ENCODE measurements at regions not wholly inside any gene's neighbourhood (a gene's known extent, or its start where the extent isn't known, plus 50 kb on each side); places are given as distances from the start of the nearest gene placed in this dataset.

- no peak for DNase-seq (ENCODE audit: low spot score)
- 79% methylated on average over 5 of the region's 5 CpGs for WGBS
- H3K9ac ChIP-seq (ENCODE audit: low read depth in 1 of 2, low read length in 2 of 2), result no peak overlapping the region
- no peaks in the 10 kb centered on the region for H3K4me1 ChIP-seq (ENCODE audit: control insufficient read depth in 4 of 4, insufficient read depth in 4 of 4, low read length in 3 of 4)
- no peak overlapping the region for H3K4me3 ChIP-seq (ENCODE audit: low read depth in 1 of 3, low read length in 3 of 3)
- H3K27me3 ChIP-seq (ENCODE audit: control insufficient read depth in 4 of 4, insufficient read depth in 4 of 4, low read length in 3 of 4), result no peaks in the 10 kb centered on the region
- H3K9me3 ChIP-seq (ENCODE audit: control insufficient read depth in 4 of 4, low read length in 3 of 4), result no peaks in the 10 kb centered on the region
- TF ChIP-seq EGR1 (IDR thresholded peaks at IDR 0.05; ENCODE audit: low read depth in 2 of 2), result no peak
- no peak for TF ChIP-seq HNF4G (IDR thresholded peaks at IDR 0.05)
- TF ChIP-seq SP1 (IDR thresholded peaks at IDR 0.05), result no peak
- no peak for TF ChIP-seq RXRA (IDR thresholded peaks at IDR 0.05)
- no peak for TF ChIP-seq HNF4A (conservative IDR thresholded peaks at IDR 0.05)
- TF ChIP-seq ATF3 (IDR thresholded peaks at IDR 0.05), result no peak
- no peak for TF ChIP-seq CTCF (IDR thresholded peaks at IDR 0.05; ENCODE audit: low read depth, low read length, missing input control)
- no peak for TF ChIP-seq FOXA2 (IDR thresholded peaks at IDR 0.05)
- TF ChIP-seq RAD21 (IDR thresholded peaks at IDR 0.05), result no peak
- no peak for TF ChIP-seq YY1 (IDR thresholded peaks at IDR 0.05)
- no peak for TF ChIP-seq JUND (IDR thresholded peaks at IDR 0.05)
- no peak for TF ChIP-seq FOXA1 (IDR thresholded peaks at IDR 0.05)
- TF ChIP-seq GABPA (IDR thresholded peaks at IDR 0.05 in 1 of 2, conservative IDR thresholded peaks at IDR 0.05 in 1 of 2), result no peak
- TF ChIP-seq ZBTB33 (IDR thresholded peaks at IDR 0.05), result no peak
- no peak for TF ChIP-seq MAX (IDR thresholded peaks at IDR 0.05)
- H3K27ac ChIP-seq (ENCODE audit: low read depth in 1 of 2, low read length in 2 of 2), result no peak overlapping the region
- no peaks in the 10 kb centered on the region for H3K36me3 ChIP-seq (ENCODE audit: control insufficient read depth in 4 of 4, insufficient read depth in 3 of 4, low read depth in 1 of 4, low read length in 3 of 4)
Observed at GRCh38 chr9:3650994-3651622, 125.3 kb upstream of the RFX3 start.

GRCh38 chr9:3648722-3649246 lies 123.0 kb upstream of the RFX3 start:
- Histone ChIP-seq H3K27me3 (ENCODE audit: control insufficient read depth in 4 of 4, insufficient read depth in 4 of 4, low read length in 3 of 4) (no peaks in the 10 kb centered on the region), H3K36me3 (ENCODE audit: control insufficient read depth in 4 of 4, insufficient read depth in 3 of 4, low read depth in 1 of 4, low read length in 3 of 4) (no peaks in the 10 kb centered on the region), H3K9me3 (ENCODE audit: control insufficient read depth in 4 of 4, low read length in 3 of 4) (no peaks in the 10 kb centered on the region), H3K9ac (ENCODE audit: low read depth in 1 of 2, low read length in 2 of 2) (no peak overlapping the region), H3K4me1 (ENCODE audit: control insufficient read depth in 4 of 4, insufficient read depth in 4 of 4, low read length in 3 of 4) (no peaks in the 10 kb centered on the region), H3K4me3 (ENCODE audit: low read depth in 1 of 3, low read length in 3 of 3) (no peak overlapping the region), H3K27ac (ENCODE audit: low read depth in 1 of 2, low read length in 2 of 2) (no peak overlapping the region)
- no peak for DNase-seq (ENCODE audit: low spot score)
- WGBS, result 87% methylated on average over 4 of the region's 4 CpGs
- TF ChIP-seq SP1 (IDR thresholded peaks at IDR 0.05), result no peak
- TF ChIP-seq ZBTB33 (IDR thresholded peaks at IDR 0.05), result no peak
- TF ChIP-seq JUND (IDR thresholded peaks at IDR 0.05), result no peak
- no peak for TF ChIP-seq ATF3 (IDR thresholded peaks at IDR 0.05)
- TF ChIP-seq HNF4G (IDR thresholded peaks at IDR 0.05), result no peak
- TF ChIP-seq YY1 (IDR thresholded peaks at IDR 0.05), result no peak
- TF ChIP-seq EGR1 (IDR thresholded peaks at IDR 0.05; ENCODE audit: low read depth in 2 of 2), result no peak
- TF ChIP-seq FOXA1 (IDR thresholded peaks at IDR 0.05), result no peak
- no peak for TF ChIP-seq RAD21 (IDR thresholded peaks at IDR 0.05)
- no peak for TF ChIP-seq CTCF (IDR thresholded peaks at IDR 0.05; ENCODE audit: low read depth, low read length, missing input control)
- TF ChIP-seq RXRA (IDR thresholded peaks at IDR 0.05), result no peak

Measured in liver (tissue), 8 donors.